GM18870 (cell line): ENCODE measurements at regions not wholly inside any gene's neighbourhood (a gene's known extent, or its start where the extent isn't known, plus 50 kb on each side); places are given as distances from the start of the nearest gene placed in this dataset.

ENCODE experiments used
- ATAC-seq: cut with Tn5 transposase; IDR thresholded peaks from one replicate; pipeline ENCODE4 v1.9.1; 2021; ENCODE audit warnings: moderate library complexity; ENCODE audit not compliant: unreplicated experiment

- ATAC-seq, result no peak
These were observed 134.4 kb upstream of the ABCA1 start for GRCh38 chr9:105062222-105062855.

DNA sequence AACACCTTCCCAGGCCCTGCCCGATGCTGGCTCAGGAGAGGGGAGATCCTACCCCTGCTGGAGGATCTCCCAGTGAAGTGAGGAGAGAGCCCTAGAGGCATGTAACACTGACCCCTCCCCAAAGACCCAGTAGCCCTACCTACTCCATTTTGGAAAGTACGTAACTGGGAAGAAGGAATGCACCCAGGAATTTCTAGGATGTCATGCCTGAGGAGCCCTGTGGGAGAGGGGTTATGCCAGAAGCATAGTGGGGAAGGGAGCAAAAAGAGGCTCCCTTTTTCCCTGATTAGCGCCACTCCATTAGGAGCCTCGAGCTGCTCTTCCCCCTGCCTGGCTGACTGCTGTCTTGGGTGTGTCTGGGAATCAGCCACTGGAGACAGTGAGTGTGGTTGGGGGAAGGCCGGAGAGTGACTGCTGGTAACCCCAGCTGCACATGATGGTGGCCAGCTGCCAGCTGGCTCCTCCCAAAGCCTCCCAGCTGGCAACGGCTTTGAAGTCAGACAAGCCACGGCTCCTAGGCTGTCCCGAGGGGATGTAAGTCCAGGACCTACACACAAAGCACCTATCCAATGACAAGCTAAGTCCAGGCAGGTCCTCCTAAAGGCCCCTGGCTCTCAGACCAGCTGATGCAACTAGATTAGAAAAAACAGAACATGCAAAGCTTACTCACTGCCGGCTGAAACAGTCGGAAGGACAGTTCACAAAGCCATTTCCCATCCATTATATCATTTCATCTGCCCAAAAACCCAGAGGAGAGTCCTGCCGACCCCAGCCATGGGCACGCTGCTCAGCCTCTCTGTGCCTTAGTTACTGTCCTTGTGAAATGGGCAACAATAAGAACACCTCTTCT lies 136.5 kb upstream of the ABCA1 start:
- no peak for ATAC-seq

GRCh38 chr9:105065098-105066088 lies 137.4 kb upstream of the ABCA1 start:
- no peak for ATAC-seq

GRCh38 chr9:105066275-105066865 lies 138.4 kb upstream of the ABCA1 start:
- ATAC-seq, result no peak

DNA sequence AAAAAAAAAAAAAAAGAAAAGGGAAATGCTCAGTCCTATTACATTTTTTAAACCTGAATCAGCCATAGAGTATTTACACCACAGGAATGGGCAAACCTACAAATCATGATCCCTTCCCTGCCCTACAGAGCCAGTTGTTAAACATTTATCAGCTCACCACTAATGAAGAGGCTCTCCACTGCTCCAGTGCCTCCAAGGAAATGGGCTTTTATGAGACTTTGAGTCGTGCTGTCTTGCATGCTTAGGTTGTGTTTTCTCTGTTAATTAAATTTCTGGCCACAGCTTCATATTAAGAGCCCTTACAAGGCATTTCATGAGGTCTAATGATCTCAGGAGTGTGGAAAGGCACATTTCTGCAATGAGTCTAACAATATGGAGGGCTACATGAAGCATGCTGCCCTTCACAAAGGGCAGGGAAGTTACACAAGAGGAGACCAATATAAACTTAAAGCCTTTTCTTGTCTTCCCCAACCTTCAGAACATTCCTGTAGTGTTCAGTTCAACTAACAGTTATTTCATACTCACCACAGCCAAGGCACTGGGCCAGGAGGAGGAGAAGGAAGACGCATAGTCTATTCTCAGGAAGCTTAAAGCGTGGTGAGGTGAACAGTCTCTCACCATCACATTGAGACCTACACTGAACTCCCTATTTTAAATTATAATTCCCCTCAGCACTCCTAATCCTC lies 140.1 kb upstream of the ABCA1 start:
- no peak for ATAC-seq

- no peak for ATAC-seq
These were observed 141.3 kb upstream of the ABCA1 start for GRCh38 chr9:105069285-105069684.

DNA sequence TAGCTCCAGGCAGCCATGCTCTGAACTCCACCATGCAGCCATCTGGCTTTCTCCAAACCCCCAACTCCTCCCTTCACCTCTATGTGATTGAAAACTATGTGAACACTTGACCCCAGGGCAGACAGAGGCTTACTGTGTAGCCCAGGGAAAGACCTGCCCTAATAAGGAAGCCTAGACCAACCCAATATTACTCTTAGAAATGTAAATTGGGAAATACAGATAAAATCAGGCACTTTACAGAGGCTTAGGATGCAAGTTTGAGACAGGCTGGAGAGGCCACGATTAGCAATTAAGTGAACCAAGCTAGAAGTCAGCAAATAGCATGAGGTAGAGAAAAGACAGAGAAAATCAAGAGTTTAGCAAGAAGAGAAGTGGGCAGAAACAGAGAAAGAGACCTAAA lies 141.7 kb upstream of the ABCA1 start:
- no peak for ATAC-seq

- ATAC-seq, result no peak
These were observed 142.2 kb upstream of the ABCA1 start for GRCh38 chr9:105070176-105070575.

GRCh38 chr9:105072476-105072875 lies 144.5 kb upstream of the ABCA1 start:
- no peak for ATAC-seq

GRCh38 chr9:105073147-105073546 lies 145.2 kb upstream of the ABCA1 start:
- ATAC-seq, result no peak

GRCh38 chr9:105074491-105074890 lies 146.5 kb upstream of the ABCA1 start:
- ATAC-seq, result no peak

DNA sequence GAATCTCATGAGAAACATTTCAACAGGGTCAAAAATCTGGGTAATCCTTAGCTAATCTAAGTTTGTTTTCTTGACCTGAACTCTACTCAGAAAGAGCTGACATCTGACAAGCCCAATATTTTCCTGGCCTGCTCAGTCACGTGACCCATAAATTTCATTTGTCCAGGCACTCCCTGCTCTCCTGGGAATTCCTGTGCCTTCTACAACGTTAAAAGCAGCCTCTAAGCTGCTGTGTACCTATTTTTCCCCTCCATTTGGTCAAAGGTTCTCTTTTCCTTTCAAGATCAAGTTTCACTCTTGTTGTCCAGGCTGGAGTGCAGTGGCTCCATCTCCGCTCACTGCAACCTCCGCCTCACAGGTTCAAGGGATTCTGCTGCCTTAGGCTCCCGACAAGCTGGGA lies 148.8 kb upstream of the ABCA1 start:
- ATAC-seq, result no peak

DNA sequence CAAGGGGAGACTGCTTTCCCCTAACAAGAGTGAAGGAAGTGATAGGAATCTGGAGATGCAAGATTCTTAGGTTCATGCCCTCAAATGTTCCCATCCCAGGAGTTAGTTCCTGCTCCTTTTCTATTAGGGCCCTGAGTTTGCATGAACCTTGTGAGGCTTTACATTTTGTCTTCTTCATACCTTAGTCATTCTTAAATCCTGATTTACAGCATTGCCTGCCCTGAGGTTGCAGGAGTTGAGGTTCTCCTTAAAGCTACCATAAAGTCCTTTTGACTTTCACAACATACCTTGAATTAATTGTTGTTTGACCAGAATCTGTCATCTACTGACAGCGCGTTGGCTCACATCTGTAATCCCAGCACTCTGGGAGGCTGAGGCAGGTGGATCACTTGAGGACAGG lies 151.5 kb upstream of the ABCA1 start:
- ATAC-seq, result no peak

GRCh38 chr9:105082843-105083242 lies 154.9 kb upstream of the ABCA1 start:
- no peak for ATAC-seq

DNA sequence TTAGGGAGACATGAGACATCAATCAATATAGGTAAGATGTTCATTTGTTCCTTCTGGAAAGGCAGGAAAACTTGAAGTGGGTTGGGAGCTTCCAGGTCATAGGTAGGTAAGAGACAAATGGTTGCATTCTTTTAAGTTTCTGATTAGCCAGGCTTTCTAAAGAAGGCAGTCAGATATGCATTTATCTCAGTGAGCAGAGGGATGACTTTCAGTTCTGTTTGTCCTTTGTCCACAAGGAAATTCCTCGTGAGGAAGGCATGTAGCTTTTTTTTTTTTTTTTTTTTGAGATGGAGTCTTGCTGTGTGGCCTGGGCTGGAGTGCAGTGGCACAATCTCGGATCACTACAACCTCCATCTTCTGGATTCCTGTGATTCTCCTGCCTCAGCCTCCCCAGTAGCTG lies 155.3 kb upstream of the ABCA1 start:
- no peak for ATAC-seq

GRCh38 chr9:105087910-105088898 lies 156.2 kb upstream of the SLC44A1 start:
- ATAC-seq, result no peak

DNA sequence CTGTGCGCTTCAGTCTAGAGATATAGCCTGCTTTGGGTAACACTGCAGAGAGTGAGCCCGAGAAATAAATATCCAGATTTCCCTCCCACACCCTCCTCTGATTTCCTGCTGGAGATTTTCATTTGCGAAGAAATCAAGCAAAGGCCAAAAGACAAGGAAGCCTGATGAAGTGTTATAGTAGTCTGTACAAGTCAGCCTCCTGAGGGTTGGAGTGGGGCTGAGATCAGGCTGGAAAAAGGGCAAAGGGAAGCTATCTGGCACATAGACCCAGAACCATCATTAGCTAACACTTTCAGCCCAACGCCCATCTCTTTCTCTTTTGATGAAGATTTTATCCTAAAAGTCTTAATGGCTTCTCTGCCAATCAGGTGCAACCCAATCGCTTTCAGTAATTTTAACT lies 154.6 kb upstream of the SLC44A1 start:
- no peak for ATAC-seq

GRCh38 chr9:105091004-105091640 lies 153.3 kb upstream of the SLC44A1 start:
- ATAC-seq, result no peak

- no peak for ATAC-seq
These were observed 150.8 kb upstream of the SLC44A1 start for GRCh38 chr9:105093685-105094084.
